Fibroblast of skin of left quadriceps (primary cell): ENCODE measurements at regions not wholly inside any gene's neighbourhood (a gene's known extent, or its start where the extent isn't known, plus 50 kb on each side); places are given as distances from the start of the nearest gene placed in this dataset.

Experiments used
- DNase-seq, 2 experiments: peaks; one replicate each; pipeline ENCODE4 v3.0.0-alpha.2; 2013; ENCODE audit warnings: low read depth in 2 of 2

GRCh38 chr2:122859260-122859659 lies 1103.8 kb downstream of the TSN start:
- DNase-seq, result no peak

GRCh38 chr2:122863532-122863931 lies 1108.1 kb downstream of the TSN start:
- DNase-seq, result no peak

- no peak for DNase-seq
These were observed 1109.3 kb downstream of the TSN start for GRCh38 chr2:122864728-122865127.

- no peak for DNase-seq
These were observed 1110.6 kb downstream of the TSN start for GRCh38 chr2:122866095-122866494.

GRCh38 chr2:122867941-122868340 lies 1112.5 kb downstream of the TSN start:
- DNase-seq, result no peak

GRCh38 chr2:122868646-122869275 lies 1113.3 kb downstream of the TSN start:
- DNase-seq, result no peak

GRCh38 chr2:122873951-122874350 lies 1118.5 kb downstream of the TSN start:
- DNase-seq, result no peak

- no peak for DNase-seq
These were observed 1119.8 kb downstream of the TSN start for GRCh38 chr2:122875091-122875865.

GRCh38 chr2:122883849-122884248 lies 1128.4 kb downstream of the TSN start:
- DNase-seq, result no peak

- DNase-seq, result no peak
These were observed 1129.4 kb downstream of the TSN start for GRCh38 chr2:122884889-122885288.

GRCh38 chr2:122885436-122885835 lies 1130.0 kb downstream of the TSN start:
- no peak for DNase-seq

- DNase-seq, result no peak
These were observed 1131.2 kb downstream of the TSN start for GRCh38 chr2:122886479-122887145.

- DNase-seq, result no peak
These were observed 1125.5 kb upstream of the CNTNAP5 start for GRCh38 chr2:122899614-122900013.

- DNase-seq, result no peak
These were observed 1119.7 kb upstream of the CNTNAP5 start for GRCh38 chr2:122905431-122905830.

GRCh38 chr2:122908159-122908558 lies 1116.9 kb upstream of the CNTNAP5 start:
- no peak for DNase-seq

- DNase-seq, result no peak
These were observed 1097.9 kb upstream of the CNTNAP5 start for GRCh38 chr2:122927197-122927596.

- DNase-seq, result no peak
These were observed 1097.2 kb upstream of the CNTNAP5 start for GRCh38 chr2:122927710-122928557.

GRCh38 chr2:122929347-122929746 lies 1095.7 kb upstream of the CNTNAP5 start:
- no peak for DNase-seq

- no peak for DNase-seq
These were observed 1089.6 kb upstream of the CNTNAP5 start for GRCh38 chr2:122935506-122935905.

- no peak for DNase-seq
These were observed 1085.3 kb upstream of the CNTNAP5 start for GRCh38 chr2:122939796-122940195.

GRCh38 chr2:122949523-122949922 lies 1075.6 kb upstream of the CNTNAP5 start:
- DNase-seq, result no peak

GRCh38 chr2:122955776-122956175 lies 1069.3 kb upstream of the CNTNAP5 start:
- no peak for DNase-seq
